B cell (primary cell): ENCODE measurements at regions not wholly inside any gene's neighbourhood (a gene's known extent, or its start where the extent isn't known, plus 50 kb on each side); places are given as distances from the start of the nearest gene placed in this dataset.

Source experiments
- ATAC-seq: fragments of 200-7000 bp; cut with Tn5 transposase; one replicate; pipeline ENCODE4 v1.10.0; 2021; ENCODE audit warnings: low read depth, mild to moderate bottlenecking, moderate number of reproducible peaks, moderate library complexity
- CTCF ChIA-PET: fragments of 350-600 bp; sonication (Branson Sonifier 250); formaldehyde crosslinking; loops from one replicate; lab custom pipeline; 2021; ENCODE audit warnings: antibody characterized with exemption, inconsistent platforms; lab: Charles Lee
- POLR2A ChIA-PET: fragments of 350-600 bp; sonication (Branson Sonifier 250); formaldehyde crosslinking; loops from one replicate; lab custom pipeline; 2021; ENCODE audit warnings: antibody characterized with exemption; lab: Charles Lee
- DNase-seq: peaks from one replicate; pipeline ENCODE4 v3.0.0; 2013
- H2AFZ ChIP-seq: 2 replicates; pipeline ENCODE4 v1.6.1; 2012; ENCODE audit warnings: mild to moderate bottlenecking, low read depth, low read length; ENCODE audit not compliant: insufficient read depth, poor library complexity, severe bottlenecking
- H3K27ac ChIP-seq, 2 donors: 1 replicate in 1 of 2; 2 replicates in 1 of 2; pipeline ENCODE4 v1.5.1; 2012 to 2013; ENCODE audit warnings: low read length in 2 of 2, mild to moderate bottlenecking in 2 of 2, moderate library complexity in 1 of 2
- H3K27me3 ChIP-seq, 4 experiments: fragments of 200-600 bp in 1 of 4; sonication (generic) in 1 of 4; replicated peaks in 1 of 4; 1 replicate in 2 of 4; 2 replicates in 2 of 4; pipeline versions ENCODE4 v1.6.1 to v1.7.0; 2013 to 2016; ENCODE audit warnings: low read length in 3 of 4, mild to moderate bottlenecking in 2 of 4, mixed read lengths in 1 of 4, moderate library complexity in 1 of 4; ENCODE audit not compliant: insufficient read depth in 4 of 4, control insufficient read depth in 3 of 4; ENCODE audit errors: control extremely low read depth in 1 of 4
- H3K36me3 ChIP-seq, 2 experiments: replicated peaks in 1 of 2; 1 replicate in 1 of 2; 2 replicates in 1 of 2; pipeline versions ENCODE4 v1.6.1 to v1.7.1; 2013; ENCODE audit warnings: low read length in 1 of 2; ENCODE audit not compliant: insufficient read depth in 2 of 2, control insufficient read depth in 1 of 2; ENCODE audit errors: control extremely low read depth in 1 of 2, extremely low read depth in 1 of 2
- H3K4me1 ChIP-seq, 2 donors: fragments of 200-600 bp in 1 of 2; sonication (generic) in 1 of 2; 1 replicate in 1 of 2; 2 replicates in 1 of 2; pipeline versions ENCODE4 v1.5.1 to v1.6.1; 2013 to 2017; ENCODE audit warnings: low read length in 2 of 2; ENCODE audit not compliant: control insufficient read depth in 2 of 2, insufficient read depth in 2 of 2
- H3K4me2 ChIP-seq: replicated peaks from 2 replicates; pipeline ENCODE3; 2012; ENCODE audit warnings: mild to moderate bottlenecking, low read depth, low read length; ENCODE audit not compliant: poor library complexity, severe bottlenecking
- H3K4me3 ChIP-seq, 5 experiments: fragments of 200-600 bp in 1 of 5; sonication (generic) in 1 of 5; 1 replicate in 3 of 5; 2 replicates in 2 of 5; pipeline versions ENCODE4 v1.5.1 to v1.7.0; 2011 to 2016; ENCODE audit warnings: low read length in 4 of 5, mild to moderate bottlenecking in 4 of 5, low read depth in 2 of 5, control low read depth in 1 of 5, moderate library complexity in 1 of 5; ENCODE audit not compliant: insufficient read depth in 1 of 5; ENCODE audit errors: control extremely low read depth in 1 of 5, extremely low read depth in 1 of 5
- H3K79me2 ChIP-seq: fragments of 200-600 bp; sonication (generic); one replicate; pipeline ENCODE4 v1.6.0; 2016; ENCODE audit warnings: low read length; ENCODE audit not compliant: control insufficient read depth, insufficient read depth
- H3K9ac ChIP-seq: fragments of 200-600 bp; sonication (generic); 2 replicates; pipeline ENCODE4 v1.6.1; 2017; ENCODE audit warnings: mild to moderate bottlenecking, low read length, moderate library complexity
- H3K9me3 ChIP-seq, 3 donors: one replicate each; pipeline versions ENCODE4 v1.6.1 to v1.7.1; 2013; ENCODE audit warnings: low read length in 2 of 3; ENCODE audit not compliant: control insufficient read depth in 2 of 3, insufficient read depth in 1 of 3; ENCODE audit errors: control extremely low read depth in 1 of 3
- H4K20me1 ChIP-seq: 2 replicates; pipeline ENCODE4 v1.6.0; 2012; ENCODE audit warnings: mild to moderate bottlenecking, low read length; ENCODE audit not compliant: insufficient read depth, control insufficient read depth, poor library complexity, severe bottlenecking
- H3K27ac Mint-ChIP-seq: one replicate; pipeline ENCODE4 v1.8.0; 2021; ENCODE audit warnings: mixed read lengths
- H3K27me3 Mint-ChIP-seq: one replicate; pipeline ENCODE4 v1.8.0; 2021; ENCODE audit warnings: mixed read lengths
- H3K4me1 Mint-ChIP-seq: one replicate; pipeline ENCODE4 v1.8.0; 2021; ENCODE audit warnings: mixed read lengths
- H3K4me3 Mint-ChIP-seq: one replicate; pipeline ENCODE4 v1.8.0; 2021; ENCODE audit warnings: mixed read lengths
- H3K9me3 Mint-ChIP-seq: one replicate; pipeline ENCODE4 v1.8.0; 2022; ENCODE audit warnings: mixed read lengths; ENCODE audit not compliant: insufficient read depth
- EZH2 ChIP-seq: IDR thresholded peaks from 2 replicates; pipeline ENCODE4 v1.6.1; 2012; ENCODE audit warnings: borderline replicate concordance, low read depth, mild to moderate bottlenecking, moderate library complexity, low read length; ENCODE audit not compliant: insufficient read depth, poor library complexity, severe bottlenecking
- WGBS: methylation state at CpG from one replicate; pipeline ENCODE4 v1.1.5; 2013; ENCODE audit warnings: missing lambda C conversion rate; ENCODE audit not compliant: insufficient coverage; 5-methylcytosine and 5-hydroxymethylcytosine counted together
- intact Hi-C: fragments of 100-400 bp; cut with micrococcal nuclease; formaldehyde crosslinking; loops from one replicate; pipeline ENCODE4 v1.10.0; 2022
- TF ChIP-seq, protein P1 (sequence below): fragments of 200-600 bp; IDR thresholded peaks from one replicate; pipeline ENCODE4 v1.8.0; 2022; ENCODE audit warnings: antibody characterized with exemption, mild to moderate bottlenecking

DNA sequence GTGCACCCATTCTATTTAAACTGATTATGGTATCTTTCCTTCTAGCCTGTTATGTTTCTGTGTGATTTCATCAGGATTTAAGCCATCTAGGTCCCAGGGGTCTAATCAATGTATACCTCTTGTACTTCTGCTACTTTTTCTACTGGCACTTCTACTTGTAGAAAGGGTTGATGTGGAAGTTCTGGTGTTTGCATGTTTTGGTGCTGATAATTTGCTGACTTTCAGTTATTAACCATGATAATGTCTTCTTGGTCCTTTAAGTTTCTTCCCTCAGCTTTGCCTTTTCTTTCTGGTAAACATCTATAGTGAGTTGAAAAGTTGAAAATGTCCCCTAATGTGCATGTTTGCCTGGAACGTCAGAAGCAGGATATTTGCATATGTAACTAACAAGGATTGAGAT is 390.6 kb upstream of the MAP3K7 start:
- Mint-ChIP-seq H3K9me3 (no peaks in the 10 kb centered on the region), H3K4me3 (no peak overlapping the region), H3K4me1 (no peaks in the 10 kb centered on the region), H3K27me3 (no peaks in the 10 kb centered on the region), H3K27ac (no peak overlapping the region)
- Histone ChIP-seq H3K9ac (no peak overlapping the region), H3K9me3 (peaks cover 0 to under 1% (median 0%) of the 10 kb centered on the region in 3 donors), H3K36me3 (no peaks in the 10 kb centered on the region), H3K4me3 (no peak overlapping the region), H3K4me2 (no peak overlapping the region), H3K4me1 (no peaks in the 10 kb centered on the region), H2AFZ (no peak overlapping the region), H4K20me1 (no peaks in the 10 kb centered on the region), H3K27ac (no peak overlapping the region), H3K79me2 (no peaks in the 10 kb centered on the region), H3K27me3 (no peaks in the 10 kb centered on the region)
- POLR2A ChIA-PET = no interaction called here
- intact Hi-C loops = no loop called here
- no peak for ATAC-seq
- 60% methylated on average over 1 of the region's 1 CpG for WGBS
- TF ChIP-seq, protein P1, sequence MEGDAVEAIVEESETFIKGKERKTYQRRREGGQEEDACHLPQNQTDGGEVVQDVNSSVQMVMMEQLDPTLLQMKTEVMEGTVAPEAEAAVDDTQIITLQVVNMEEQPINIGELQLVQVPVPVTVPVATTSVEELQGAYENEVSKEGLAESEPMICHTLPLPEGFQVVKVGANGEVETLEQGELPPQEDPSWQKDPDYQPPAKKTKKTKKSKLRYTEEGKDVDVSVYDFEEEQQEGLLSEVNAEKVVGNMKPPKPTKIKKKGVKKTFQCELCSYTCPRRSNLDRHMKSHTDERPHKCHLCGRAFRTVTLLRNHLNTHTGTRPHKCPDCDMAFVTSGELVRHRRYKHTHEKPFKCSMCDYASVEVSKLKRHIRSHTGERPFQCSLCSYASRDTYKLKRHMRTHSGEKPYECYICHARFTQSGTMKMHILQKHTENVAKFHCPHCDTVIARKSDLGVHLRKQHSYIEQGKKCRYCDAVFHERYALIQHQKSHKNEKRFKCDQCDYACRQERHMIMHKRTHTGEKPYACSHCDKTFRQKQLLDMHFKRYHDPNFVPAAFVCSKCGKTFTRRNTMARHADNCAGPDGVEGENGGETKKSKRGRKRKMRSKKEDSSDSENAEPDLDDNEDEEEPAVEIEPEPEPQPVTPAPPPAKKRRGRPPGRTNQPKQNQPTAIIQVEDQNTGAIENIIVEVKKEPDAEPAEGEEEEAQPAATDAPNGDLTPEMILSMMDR = no peak
- TF ChIP-seq EZH2 = no peak
- CTCF ChIA-PET = no interaction called here
- no peak for DNase-seq

DNA sequence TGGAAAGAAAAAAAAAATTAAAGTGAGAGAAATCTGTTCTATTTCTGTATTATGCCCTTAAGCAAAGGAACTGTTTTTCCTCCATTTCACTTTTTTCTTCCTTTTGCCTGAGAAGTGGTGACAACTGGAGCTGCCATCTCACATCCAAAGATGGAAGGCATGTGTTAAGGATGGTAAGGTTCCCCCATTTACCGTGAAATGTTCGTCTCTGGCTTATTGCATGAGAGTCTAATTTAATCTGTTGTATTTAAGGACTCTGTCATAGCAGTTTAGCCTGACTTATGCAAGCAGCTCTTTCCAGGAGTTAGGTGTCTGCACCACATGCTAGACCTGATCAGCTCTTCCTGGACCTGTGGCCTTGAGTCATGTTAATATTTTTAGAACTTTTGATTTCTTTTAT is 389.5 kb upstream of the MAP3K7 start:
- Mint-ChIP-seq H3K27me3 (peaks cover 1% of the 10 kb centered on the region), H3K4me1 (no peaks in the 10 kb centered on the region), H3K9me3 (no peaks in the 10 kb centered on the region), H3K27ac (no peak overlapping the region), H3K4me3 (no peak overlapping the region)
- DNase-seq (no peak), ATAC-seq (no peak)
- Histone ChIP-seq H3K79me2 (no peaks in the 10 kb centered on the region), H3K36me3 (no peaks in the 10 kb centered on the region), H3K9ac (no peak overlapping the region), H3K4me2 (no peak overlapping the region), H3K27me3 (no peaks in the 10 kb centered on the region), H4K20me1 (no peaks in the 10 kb centered on the region), H3K27ac (no peak overlapping the region), H3K4me3 (no peak overlapping the region), H2AFZ (no peak overlapping the region), H3K9me3 (no peaks in the 10 kb centered on the region), H3K4me1 (no peaks in the 10 kb centered on the region)
- CTCF ChIA-PET = interaction anchor here (1.1 kb wide), 1 partner anchor 36 kb away, joined by 3 read pairs; no protein-coding TSS in a partner anchor
- TF ChIP-seq EZH2 = no peak
- TF ChIP-seq, protein P1 = no peak
- WGBS = 95% methylated on average over 2 of the region's 2 CpGs
- POLR2A ChIA-PET = no interaction called here
- intact Hi-C loops = no loop called here
